WI38 (cell line): ENCODE measurements at regions not wholly inside any gene's neighbourhood (a gene's known extent, or its start where the extent isn't known, plus 50 kb on each side); places are given as distances from the start of the nearest gene placed in this dataset.

Experiments used
- H3K4me3 ChIP-seq: 2 replicates; pipeline ENCODE4 v1.5.1; 2011; ENCODE audit warnings: low read depth, mild to moderate bottlenecking, control low read depth, low read length
- TF ChIP-seq, protein P1 (sequence below): IDR thresholded peaks from 2 replicates; pipeline ENCODE4 v1.5.1; 2012; ENCODE audit warnings: low read depth, mild to moderate bottlenecking, control low read depth, low read length

DNA sequence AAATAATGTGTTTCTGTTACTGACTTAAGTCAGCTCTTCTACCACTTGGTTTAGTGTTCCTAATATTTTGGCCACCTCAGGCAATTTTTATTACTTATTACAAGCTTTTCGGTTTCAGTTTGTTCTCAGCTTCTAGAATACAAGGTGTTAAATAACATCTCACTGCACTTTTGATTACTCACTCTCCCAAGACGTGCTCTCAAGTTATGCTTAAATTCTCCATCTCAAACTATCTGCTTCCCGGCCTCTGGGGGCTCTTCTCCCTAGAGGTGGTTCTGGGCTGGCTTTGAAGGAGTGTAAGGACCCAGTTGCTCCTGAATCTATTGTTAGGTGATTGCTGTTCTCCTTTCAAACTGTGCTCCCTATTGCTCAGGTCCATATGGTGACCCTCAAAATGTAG is 193.9 kb upstream of the DDHD1 start:
- TF ChIP-seq, protein P1, sequence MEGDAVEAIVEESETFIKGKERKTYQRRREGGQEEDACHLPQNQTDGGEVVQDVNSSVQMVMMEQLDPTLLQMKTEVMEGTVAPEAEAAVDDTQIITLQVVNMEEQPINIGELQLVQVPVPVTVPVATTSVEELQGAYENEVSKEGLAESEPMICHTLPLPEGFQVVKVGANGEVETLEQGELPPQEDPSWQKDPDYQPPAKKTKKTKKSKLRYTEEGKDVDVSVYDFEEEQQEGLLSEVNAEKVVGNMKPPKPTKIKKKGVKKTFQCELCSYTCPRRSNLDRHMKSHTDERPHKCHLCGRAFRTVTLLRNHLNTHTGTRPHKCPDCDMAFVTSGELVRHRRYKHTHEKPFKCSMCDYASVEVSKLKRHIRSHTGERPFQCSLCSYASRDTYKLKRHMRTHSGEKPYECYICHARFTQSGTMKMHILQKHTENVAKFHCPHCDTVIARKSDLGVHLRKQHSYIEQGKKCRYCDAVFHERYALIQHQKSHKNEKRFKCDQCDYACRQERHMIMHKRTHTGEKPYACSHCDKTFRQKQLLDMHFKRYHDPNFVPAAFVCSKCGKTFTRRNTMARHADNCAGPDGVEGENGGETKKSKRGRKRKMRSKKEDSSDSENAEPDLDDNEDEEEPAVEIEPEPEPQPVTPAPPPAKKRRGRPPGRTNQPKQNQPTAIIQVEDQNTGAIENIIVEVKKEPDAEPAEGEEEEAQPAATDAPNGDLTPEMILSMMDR: no peak
- H3K4me3 ChIP-seq: no peak overlapping the region

GRCh38 chr14:53341324-53341723 is 188.2 kb upstream of the DDHD1 start:
- TF ChIP-seq, protein P1: no peak
- no peak overlapping the region for H3K4me3 ChIP-seq

- H3K4me3 ChIP-seq: no peak overlapping the region
- TF ChIP-seq, protein P1: no peak
Measured at GRCh38 chr14:53338192-53338591, 185.1 kb upstream of the DDHD1 start.

DNA sequence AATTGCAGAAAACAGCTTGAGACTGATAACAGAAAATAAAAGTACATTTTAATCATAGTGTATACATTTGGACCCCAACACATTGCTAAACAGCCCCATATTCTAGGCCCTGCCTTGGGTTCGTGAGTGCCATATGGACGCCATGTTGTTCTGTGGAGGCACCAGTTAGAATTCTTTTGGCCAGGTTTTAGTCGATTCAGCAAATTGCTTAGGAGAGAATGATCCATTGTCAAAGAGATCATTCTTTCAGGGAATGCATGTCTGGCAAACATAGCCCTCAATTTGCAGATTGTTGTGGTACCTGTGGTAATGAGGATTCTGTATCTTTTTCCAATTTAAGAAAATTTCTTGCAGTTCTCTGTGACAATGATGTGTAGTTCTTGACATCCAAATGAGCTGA is 183.6 kb upstream of the DDHD1 start:
- H3K4me3 ChIP-seq: no peak overlapping the region
- TF ChIP-seq, protein P1: no peak

DNA sequence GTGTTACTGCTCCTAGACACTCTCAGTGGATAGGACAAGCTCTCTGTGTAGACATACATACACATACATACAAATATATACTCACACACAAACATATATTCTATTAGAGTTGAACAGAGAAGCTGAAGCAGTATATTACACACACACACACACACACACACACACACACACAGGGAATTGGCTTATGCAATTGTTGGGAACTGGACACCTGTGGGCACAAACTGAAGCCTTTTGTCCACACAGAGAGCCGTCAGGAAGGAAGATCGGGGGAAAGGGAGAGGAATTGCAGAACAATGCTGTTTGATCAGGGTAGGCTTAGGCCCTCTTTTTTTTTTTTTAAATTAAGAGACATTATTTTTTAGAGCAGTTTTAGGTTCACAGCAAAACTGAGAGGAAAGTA is 180.7 kb upstream of the DDHD1 start:
- TF ChIP-seq, protein P1: no peak
- no peak overlapping the region for H3K4me3 ChIP-seq

- H3K4me3 ChIP-seq: no peak overlapping the region
- TF ChIP-seq, protein P1: no peak
Measured at GRCh38 chr14:53331921-53332320, 178.8 kb upstream of the DDHD1 start.

DNA sequence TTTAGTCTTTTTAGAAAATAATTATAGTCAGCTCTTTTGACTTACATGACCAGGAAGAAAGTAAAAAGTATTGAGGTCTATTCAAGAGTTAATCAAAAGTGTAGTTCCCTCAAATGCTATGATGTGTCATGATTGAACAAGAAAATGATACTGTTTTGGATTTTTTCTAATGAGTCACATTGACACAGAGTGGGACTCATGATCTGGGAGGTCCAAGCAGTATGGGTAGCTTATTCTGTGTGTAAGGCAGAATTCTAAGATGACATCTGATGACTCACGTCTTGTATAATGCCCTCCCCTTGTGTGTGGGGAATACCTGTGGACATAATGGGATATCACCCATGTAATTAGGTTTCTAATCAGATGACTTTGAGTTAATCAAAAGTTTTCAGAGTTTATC is 178.1 kb upstream of the DDHD1 start:
- no peak overlapping the region for H3K4me3 ChIP-seq
- TF ChIP-seq, protein P1: no peak
